ENCODE measurements at regions not wholly inside any gene's neighbourhood (a gene's known extent, or its start where the extent isn't known, plus 50 kb on each side); places are given as distances from the start of the nearest gene placed in this dataset.

GRCh38 chr20:56899506-56899905, 270.4 kb downstream of the TFAP2C start:
- TF ChIP-seq CTCF (IDR thresholded peaks at IDR 0.05; ENCODE audit: unreplicated experiment), result no peak
- Mint-ChIP-seq H3K9me3 (ENCODE audit: unreplicated experiment) (peaks cover 11% of the 10 kb centered on the region), H3K27me3 (ENCODE audit: insufficient read depth, unreplicated experiment) (no peaks in the 10 kb centered on the region), H3K4me3 (ENCODE audit: unreplicated experiment) (no peak overlapping the region), H3K27ac (ENCODE audit: low read depth, unreplicated experiment) (no peak overlapping the region), H3K36me3 (ENCODE audit: insufficient read depth, unreplicated experiment) (no peaks in the 10 kb centered on the region), H3K4me1 (ENCODE audit: insufficient read depth, unreplicated experiment) (no peaks in the 10 kb centered on the region)
- intact Hi-C loops (cut with micrococcal nuclease), result no loop called here
- POLR2A ChIA-PET, result interaction anchor here (0.7 kb wide), 1 partner anchor 103 kb away, joined by 3 read pairs; no protein-coding TSS in a partner anchor
- CTCF ChIA-PET, result interaction anchor here (0.8 to 1.3 kb wide), 2 partner anchors 16 to 22 kb away, joined by 3 to 4 read pairs; no protein-coding TSS in a partner anchor
- BruUV-seq (replicated peaks), result no TSS peak
- DNase-seq (ENCODE audit: unreplicated experiment), result no peak

GRCh38 chr20:56900252-56900651, 271.1 kb downstream of the TFAP2C start:
- intact Hi-C loops (cut with micrococcal nuclease), result no loop called here
- TF ChIP-seq CTCF (IDR thresholded peaks at IDR 0.05; ENCODE audit: unreplicated experiment), result no peak
- ChIA-PET CTCF (interaction anchor here (0.5 to 1.3 kb wide), 4 partner anchors 16 to 267 kb away, joined by 3 to 5 read pairs (median 4); no protein-coding TSS in a partner anchor), POLR2A (no interaction called here)
- H3K9me3 Mint-ChIP-seq (ENCODE audit: unreplicated experiment), result peaks cover 11% of the 10 kb centered on the region
- BruUV-seq (replicated peaks), result no TSS peak
- no peak for DNase-seq (ENCODE audit: unreplicated experiment)
- no peaks in the 10 kb centered on the region for H3K36me3 Mint-ChIP-seq (ENCODE audit: insufficient read depth, unreplicated experiment)
- H3K27me3 Mint-ChIP-seq (ENCODE audit: insufficient read depth, unreplicated experiment), result no peaks in the 10 kb centered on the region
- no peak overlapping the region for H3K4me3 Mint-ChIP-seq (ENCODE audit: unreplicated experiment)
- no peaks in the 10 kb centered on the region for H3K4me1 Mint-ChIP-seq (ENCODE audit: insufficient read depth, unreplicated experiment)
- no peak overlapping the region for H3K27ac Mint-ChIP-seq (ENCODE audit: low read depth, unreplicated experiment)

- POLR2A ChIA-PET, result interaction anchor here (0.6 kb wide), 1 partner anchor 13 kb away, joined by 3 read pairs; no protein-coding TSS in a partner anchor
- no peaks in the 10 kb centered on the region for H3K4me1 Mint-ChIP-seq (ENCODE audit: insufficient read depth, unreplicated experiment)
- no TSS peak for BruUV-seq (replicated peaks)
- no peak overlapping the region for H3K27ac Mint-ChIP-seq (ENCODE audit: low read depth, unreplicated experiment)
- TF ChIP-seq CTCF (IDR thresholded peaks at IDR 0.05; ENCODE audit: unreplicated experiment), result no peak
- intact Hi-C loops (cut with micrococcal nuclease), result no loop called here
- H3K9me3 Mint-ChIP-seq (ENCODE audit: unreplicated experiment), result peaks cover 11% of the 10 kb centered on the region
- CTCF ChIA-PET, result no interaction called here
- no peak overlapping the region for H3K4me3 Mint-ChIP-seq (ENCODE audit: unreplicated experiment)
- no peaks in the 10 kb centered on the region for H3K36me3 Mint-ChIP-seq (ENCODE audit: insufficient read depth, unreplicated experiment)
- no peaks in the 10 kb centered on the region for H3K27me3 Mint-ChIP-seq (ENCODE audit: insufficient read depth, unreplicated experiment)
- DNase-seq (ENCODE audit: unreplicated experiment), result no peak
These were observed 274.3 kb downstream of the TFAP2C start for GRCh38 chr20:56903421-56903820.

GRCh38 chr20:56903858-56904257, 274.8 kb downstream of the TFAP2C start:
- Mint-ChIP-seq H3K9me3 (ENCODE audit: unreplicated experiment) (peaks cover 11% of the 10 kb centered on the region), H3K4me1 (ENCODE audit: insufficient read depth, unreplicated experiment) (no peaks in the 10 kb centered on the region), H3K4me3 (ENCODE audit: unreplicated experiment) (no peak overlapping the region), H3K36me3 (ENCODE audit: insufficient read depth, unreplicated experiment) (no peaks in the 10 kb centered on the region), H3K27ac (ENCODE audit: low read depth, unreplicated experiment) (no peak overlapping the region), H3K27me3 (ENCODE audit: insufficient read depth, unreplicated experiment) (no peaks in the 10 kb centered on the region)
- intact Hi-C loops (cut with micrococcal nuclease), result no loop called here
- BruUV-seq (replicated peaks), result no TSS peak
- DNase-seq (ENCODE audit: unreplicated experiment), result no peak
- ChIA-PET CTCF (interaction anchor here (0.7 kb wide), 1 partner anchor 22 kb away, joined by 3 read pairs; no protein-coding TSS in a partner anchor), POLR2A (interaction anchor here (0.6 kb wide), 1 partner anchor 14 kb away, joined by 3 read pairs; no protein-coding TSS in a partner anchor)
- no peak for TF ChIP-seq CTCF (IDR thresholded peaks at IDR 0.05; ENCODE audit: unreplicated experiment)
